SK-N-SH (cell line): ENCODE measurements at regions not wholly inside any gene's neighbourhood (a gene's known extent, or its start where the extent isn't known, plus 50 kb on each side); places are given as distances from the start of the nearest gene placed in this dataset.

Experiments used
- CTCF ChIA-PET: fragments of 300-600, 350-600 bp; formaldehyde crosslinking; extraction: SDS; loops from one replicate; lab custom pipeline; 2021; lab: Yijun Ruan, JAX
- POLR2A ChIA-PET: fragments of 350-600 bp; sonication (Branson Sonifier 250); formaldehyde crosslinking; extraction: SDS; loops from one replicate; lab custom pipeline; 2020; ENCODE audit warnings: antibody characterized with exemption, inconsistent platforms; lab: Yijun Ruan, JAX
- DNase-seq: peaks from one replicate; pipeline ENCODE4 v3.0.0; 2012
- H2AFZ ChIP-seq: fragments of 200-600 bp; sonication (generic); 2 replicates; pipeline ENCODE4 v1.8.1; 2016; ENCODE audit warnings: antibody characterized with exemption, mild to moderate bottlenecking, low read depth
- H3F3A ChIP-seq: fragments of 200-600 bp; sonication (generic); replicated peaks from 2 replicates; pipeline ENCODE3; 2016; ENCODE audit warnings: antibody characterized with exemption, mild to moderate bottlenecking; ENCODE audit not compliant: insufficient read depth
- H3K27ac ChIP-seq, 2 experiments: fragments of 200-500 bp in 1 of 2; fragments of 200-600 bp in 1 of 2; sonication (Bioruptor generic) in 1 of 2; sonication (generic), shearing (Covaris generic) in 1 of 2; 2 replicates each; pipeline versions ENCODE4 v1.5.1 to v1.6.1; 2014 to 2016; ENCODE audit warnings: low read depth in 2 of 2, inconsistent platforms in 1 of 2, low read length in 1 of 2, mild to moderate bottlenecking in 1 of 2, mixed read lengths in 1 of 2
- H3K27me3 ChIP-seq: fragments of 200-600 bp; sonication (generic), shearing (Covaris generic); 2 replicates; pipeline ENCODE4 v1.6.1; 2016; ENCODE audit warnings: mixed run types; ENCODE audit not compliant: insufficient read depth
- H3K36me3 ChIP-seq, 2 experiments: fragments of 200-500 bp in 1 of 2; fragments of 200-600 bp in 1 of 2; sonication (Bioruptor generic) in 1 of 2; sonication (generic) in 1 of 2; replicated peaks in 1 of 2; 2 replicates each; pipeline versions ENCODE3 to v1.5.1; 2014 to 2016; ENCODE audit warnings: low read length in 1 of 2, mild to moderate bottlenecking in 1 of 2; ENCODE audit not compliant: insufficient read depth in 2 of 2, control insufficient read depth in 1 of 2
- H3K4me1 ChIP-seq, 2 experiments: fragments of 200-500 bp in 1 of 2; fragments of 200-600 bp in 1 of 2; sonication (Bioruptor generic) in 1 of 2; sonication (generic), shearing (Covaris generic) in 1 of 2; 2 replicates each; pipeline versions ENCODE4 v1.5.1 to v1.6.1; 2014 to 2016; ENCODE audit warnings: low read depth in 1 of 2, low read length in 1 of 2, mixed run types in 1 of 2; ENCODE audit not compliant: insufficient read depth in 2 of 2, control insufficient read depth in 1 of 2
- H3K4me2 ChIP-seq: fragments of 200-600 bp; sonication (generic), shearing (Covaris generic); 2 replicates; pipeline ENCODE4 v1.6.1; 2017; ENCODE audit warnings: mixed run types
- H3K4me3 ChIP-seq, 2 experiments: fragments of 200-500 bp in 1 of 2; fragments of 200-600 bp in 1 of 2; sonication (Bioruptor generic) in 1 of 2; sonication (generic), shearing (Covaris generic) in 1 of 2; 2 replicates each; pipeline versions ENCODE4 v1.5.1 to v1.8.1; 2014 to 2016; ENCODE audit warnings: low read depth in 2 of 2, inconsistent platforms in 1 of 2, low read length in 1 of 2, mild to moderate bottlenecking in 1 of 2, mixed read lengths in 1 of 2, moderate library complexity in 1 of 2
- H3K79me2 ChIP-seq: fragments of 200-600 bp; sonication (generic); 2 replicates; pipeline ENCODE4 v1.8.1; 2017; ENCODE audit warnings: mild to moderate bottlenecking; ENCODE audit not compliant: insufficient read depth
- H3K9ac ChIP-seq: fragments of 200-600 bp; sonication (generic); 2 replicates; pipeline ENCODE4 v1.6.1; 2017; ENCODE audit warnings: mixed run types
- H3K9me2 ChIP-seq: fragments of 200-600 bp; sonication (generic); 2 replicates; pipeline ENCODE4 v1.6.1; 2017; ENCODE audit warnings: mixed run types
- H3K9me3 ChIP-seq: fragments of 200-600 bp; sonication (generic); 2 replicates; pipeline ENCODE4 v1.6.1; 2017; ENCODE audit warnings: mixed run types, mild to moderate bottlenecking, moderate library complexity
- H4K20me1 ChIP-seq: fragments of 200-600 bp; sonication (generic); 2 replicates; pipeline ENCODE4 v1.6.1; 2017; ENCODE audit warnings: mild to moderate bottlenecking, mixed run types; ENCODE audit not compliant: insufficient read depth
- EZH2phosphoT487 ChIP-seq: fragments of 200-600 bp; sonication (generic); IDR thresholded peaks from 2 replicates; pipeline ENCODE4 v1.6.1; 2017; ENCODE audit warnings: low read depth, mixed run types, mild to moderate bottlenecking, antibody characterized with exemption, moderate library complexity, borderline replicate concordance
- FOSL2 ChIP-seq: IDR thresholded peaks from 2 replicates; pipeline ENCODE4 v1.4.0; 2012; ENCODE audit warnings: low read depth, mild to moderate bottlenecking, moderate library complexity, borderline replicate concordance
- GABPA ChIP-seq: IDR thresholded peaks from 2 replicates; pipeline ENCODE4 v1.4.0; 2012; ENCODE audit warnings: low read depth, mild to moderate bottlenecking
- IRF3 ChIP-seq: fragments of 150-350 bp; IDR thresholded peaks from 2 replicates; pipeline ENCODE4 v1.6.1; 2016; ENCODE audit warnings: mild to moderate bottlenecking, low read depth, low read length
- JUND ChIP-seq: IDR thresholded peaks from 2 replicates; pipeline ENCODE4 v1.4.0; 2012
- MEF2A ChIP-seq: IDR thresholded peaks from 2 replicates; pipeline ENCODE4 v1.4.0; 2012; ENCODE audit warnings: low read depth, borderline replicate concordance
- MXI1 ChIP-seq: IDR thresholded peaks from 2 replicates; pipeline ENCODE4 v1.6.1; 2012; ENCODE audit warnings: mild to moderate bottlenecking, low read depth, low read length, improper control_type of control experiment
- RAD21 ChIP-seq: IDR thresholded peaks from 2 replicates; pipeline ENCODE4 v1.6.1; 2012; ENCODE audit warnings: mild to moderate bottlenecking, low read length
- REST ChIP-seq: IDR thresholded peaks from 2 replicates; pipeline ENCODE4 v1.6.1; 2012; ENCODE audit warnings: mild to moderate bottlenecking, low read depth, low read length, moderate library complexity
- RXRA ChIP-seq: IDR thresholded peaks from 2 replicates; pipeline ENCODE4 v1.4.0; 2012; ENCODE audit warnings: low read depth, mild to moderate bottlenecking, borderline replicate concordance
- SIN3A ChIP-seq: IDR thresholded peaks from 2 replicates; pipeline ENCODE4 v1.6.1; 2012; ENCODE audit warnings: low read depth, mild to moderate bottlenecking, low read length, moderate library complexity, borderline replicate concordance
- USF2 ChIP-seq: fragments of 150-350 bp; IDR thresholded peaks from 2 replicates; pipeline ENCODE4 v1.6.1; 2017; ENCODE audit warnings: antibody characterized with exemption, low read length, low read depth, borderline replicate concordance
- YY1 ChIP-seq: IDR thresholded peaks from 2 replicates; pipeline ENCODE4 v1.4.0; 2012; ENCODE audit warnings: low read depth, mild to moderate bottlenecking
- ZBTB33 ChIP-seq: IDR thresholded peaks from 2 replicates; pipeline ENCODE4 v1.4.0; 2012; ENCODE audit warnings: low read depth, borderline replicate concordance
- WGBS: methylation state at CpG from one replicate; pipeline ENCODE4 v1.1.6; 2017; ENCODE audit warnings: low lambda C conversion rate; 5-methylcytosine and 5-hydroxymethylcytosine counted together

GRCh38 chr16:54720259-54720658 is 210.4 kb upstream of the IRX5 start:
- H3K79me2 ChIP-seq: no peaks in the 10 kb centered on the region
- H3F3A ChIP-seq: no peaks in the 10 kb centered on the region
- H3K27me3 ChIP-seq: no peaks in the 10 kb centered on the region
- no peak overlapping the region for H3K9ac ChIP-seq
- no peaks in the 10 kb centered on the region for H3K9me3 ChIP-seq
- no peaks in the 10 kb centered on the region for H3K9me2 ChIP-seq
- no peak overlapping the region for H2AFZ ChIP-seq
- H3K36me3 ChIP-seq: no peaks in the 10 kb centered on the region
- H4K20me1 ChIP-seq: no peaks in the 10 kb centered on the region
- no peak for TF ChIP-seq FOSL2
- TF ChIP-seq REST: no peak
- no peak for TF ChIP-seq YY1
- TF ChIP-seq IRF3: no peak
- no peak for TF ChIP-seq JUND
- TF ChIP-seq MEF2A: no peak
- no peak for TF ChIP-seq SIN3A
- WGBS: 18% methylated on average over 1 of the region's 1 CpG
- CTCF ChIA-PET: no interaction called here
- POLR2A ChIA-PET: no interaction called here
- no peak overlapping the region for H3K4me3 ChIP-seq
- no peak for DNase-seq
- peaks cover 0 to 4% of the 10 kb centered on the region in 2 experiments; a peak in 1 of 4 replicates for H3K4me1 ChIP-seq
- no peak overlapping the region for H3K4me2 ChIP-seq
- H3K27ac ChIP-seq: no peak overlapping the region

GRCh38 chr16:54719624-54720023 is 211.0 kb upstream of the IRX5 start:
- no peak for TF ChIP-seq SIN3A
- no peak for TF ChIP-seq RXRA
- TF ChIP-seq RAD21: no peak
- TF ChIP-seq REST: no peak
- no peak for TF ChIP-seq MEF2A
- no peak for TF ChIP-seq MXI1
- TF ChIP-seq EZH2phosphoT487: no peak
- no peak for TF ChIP-seq GABPA
- TF ChIP-seq USF2: no peak
- no peak for TF ChIP-seq ZBTB33
- TF ChIP-seq, all 33 proteins: peak for 0

More at GRCh38 chr16:54719624-54720023, 211.0 kb upstream of the IRX5 start:
- no peaks in the 10 kb centered on the region for H4K20me1 ChIP-seq
- no peaks in the 10 kb centered on the region for H3K79me2 ChIP-seq
- H3K9me3 ChIP-seq: no peaks in the 10 kb centered on the region
- H3K4me3 ChIP-seq: no peak overlapping the region
- H3K27ac ChIP-seq: no peak overlapping the region
- CTCF ChIA-PET: no interaction called here
- 60% methylated on average over 10 of the region's 10 CpGs for WGBS
- H3K9ac ChIP-seq: no peak overlapping the region
- no peaks in the 10 kb centered on the region for H3K27me3 ChIP-seq
- DNase-seq: no peak
- H2AFZ ChIP-seq: no peak overlapping the region
- no peaks in the 10 kb centered on the region for H3K36me3 ChIP-seq
- H3K4me2 ChIP-seq: no peak overlapping the region
- H3F3A ChIP-seq: no peaks in the 10 kb centered on the region
- POLR2A ChIA-PET: no interaction called here
- H3K4me1 ChIP-seq: peaks cover 0 to 4% of the 10 kb centered on the region in 2 experiments; a peak in 1 of 4 replicates
- no peaks in the 10 kb centered on the region for H3K9me2 ChIP-seq
